ENCODE measurements at regions not wholly inside any gene's neighbourhood (a gene's known extent, or its start where the extent isn't known, plus 50 kb on each side); places are given as distances from the start of the nearest gene placed in this dataset.

DNA sequence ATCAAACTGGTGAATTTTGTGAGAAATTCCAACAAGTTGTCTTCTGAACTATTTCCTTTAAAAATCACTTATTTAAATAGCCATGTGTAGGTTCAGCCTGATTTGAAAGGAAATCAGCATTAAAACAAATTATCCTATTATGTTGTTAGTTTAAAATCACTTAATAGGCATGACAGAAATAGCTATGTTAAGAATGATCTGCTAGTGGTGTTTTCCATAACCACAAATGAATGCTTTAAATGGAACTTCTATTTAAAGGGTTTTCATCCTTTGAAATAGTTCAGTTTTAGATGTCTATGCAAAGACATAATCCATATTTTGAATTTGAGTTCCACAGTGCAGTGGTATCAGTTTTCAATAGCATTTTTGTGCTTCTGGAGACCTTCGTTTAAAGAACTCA, 120.1 kb downstream of the PLEKHG1 start:
- TF ChIP-seq POLR2A (IDR thresholded peaks at IDR 0.05): no peak
- TF ChIP-seq, protein P1, sequence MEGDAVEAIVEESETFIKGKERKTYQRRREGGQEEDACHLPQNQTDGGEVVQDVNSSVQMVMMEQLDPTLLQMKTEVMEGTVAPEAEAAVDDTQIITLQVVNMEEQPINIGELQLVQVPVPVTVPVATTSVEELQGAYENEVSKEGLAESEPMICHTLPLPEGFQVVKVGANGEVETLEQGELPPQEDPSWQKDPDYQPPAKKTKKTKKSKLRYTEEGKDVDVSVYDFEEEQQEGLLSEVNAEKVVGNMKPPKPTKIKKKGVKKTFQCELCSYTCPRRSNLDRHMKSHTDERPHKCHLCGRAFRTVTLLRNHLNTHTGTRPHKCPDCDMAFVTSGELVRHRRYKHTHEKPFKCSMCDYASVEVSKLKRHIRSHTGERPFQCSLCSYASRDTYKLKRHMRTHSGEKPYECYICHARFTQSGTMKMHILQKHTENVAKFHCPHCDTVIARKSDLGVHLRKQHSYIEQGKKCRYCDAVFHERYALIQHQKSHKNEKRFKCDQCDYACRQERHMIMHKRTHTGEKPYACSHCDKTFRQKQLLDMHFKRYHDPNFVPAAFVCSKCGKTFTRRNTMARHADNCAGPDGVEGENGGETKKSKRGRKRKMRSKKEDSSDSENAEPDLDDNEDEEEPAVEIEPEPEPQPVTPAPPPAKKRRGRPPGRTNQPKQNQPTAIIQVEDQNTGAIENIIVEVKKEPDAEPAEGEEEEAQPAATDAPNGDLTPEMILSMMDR (IDR thresholded peaks at IDR 0.05): no peak
- TF ChIP-seq POLR2AphosphoS5 (IDR thresholded peaks at IDR 0.05): no peak
